GM19238 (cell line): ENCODE measurements at regions not wholly inside any gene's neighbourhood (a gene's known extent, or its start where the extent isn't known, plus 50 kb on each side); places are given as distances from the start of the nearest gene placed in this dataset.
A peak's percentile ranks its signal among the peaks of the same experiment; 100 is the strongest.

Experiments used
- DNase-seq: peaks from one replicate; pipeline ENCODE4 v3.0.0; 2011; ENCODE audit warnings: low spot score; ENCODE audit not compliant: insufficient read length

GRCh38 chr1:94734963-94735901 lies 84.9 kb upstream of the SLC44A3 start:
- no peak for DNase-seq

GRCh38 chr1:94731891-94732290 lies 88.3 kb upstream of the SLC44A3 start:
- no peak for DNase-seq

GRCh38 chr1:94730450-94730849 lies 89.7 kb upstream of the SLC44A3 start:
- no peak for DNase-seq

- no peak for DNase-seq
Observed at GRCh38 chr1:94729267-94729666, 90.9 kb upstream of the SLC44A3 start.

- no peak for DNase-seq
Observed at GRCh38 chr1:94727846-94728715, 92.1 kb upstream of the SLC44A3 start.

- DNase-seq: no peak
Observed at GRCh38 chr1:94726981-94727685, 93.0 kb upstream of the SLC44A3 start.

- no peak for DNase-seq
Observed at GRCh38 chr1:94725566-94725965, 94.6 kb upstream of the SLC44A3 start.

- DNase-seq: no peak
Observed at GRCh38 chr1:94723894-94724293, 96.3 kb upstream of the SLC44A3 start.

GRCh38 chr1:94723463-94723862 lies 96.7 kb upstream of the SLC44A3 start:
- no peak for DNase-seq

GRCh38 chr1:94722181-94722580 lies 98.0 kb upstream of the SLC44A3 start:
- DNase-seq: no peak

- DNase-seq: peak; percentile 25
Observed at GRCh38 chr1:94721240-94721639, 98.9 kb upstream of the SLC44A3 start.

- peak; percentile 51 for DNase-seq
Observed at GRCh38 chr1:94719926-94720793, 100.0 kb upstream of the SLC44A3 start.

GRCh38 chr1:94716965-94717364 lies 103.2 kb upstream of the SLC44A3 start:
- DNase-seq: no peak

GRCh38 chr1:94715321-94715720 lies 104.8 kb upstream of the SLC44A3 start:
- no peak for DNase-seq

GRCh38 chr1:94714552-94714951 lies 105.6 kb upstream of the SLC44A3 start:
- no peak for DNase-seq

- no peak for DNase-seq
Observed at GRCh38 chr1:94714152-94714551, 106.0 kb upstream of the SLC44A3 start.

GRCh38 chr1:94713472-94714141 lies 106.5 kb upstream of the SLC44A3 start:
- DNase-seq: peak; percentile 21

- no peak for DNase-seq
Observed at GRCh38 chr1:94709891-94710581, 110.1 kb upstream of the SLC44A3 start.

GRCh38 chr1:94708811-94709210 lies 111.3 kb upstream of the SLC44A3 start:
- DNase-seq: no peak
